Heart right ventricle (tissue), 16 donors: ENCODE measurements at regions not wholly inside any gene's neighbourhood (a gene's known extent, or its start where the extent isn't known, plus 50 kb on each side); places are given as distances from the start of the nearest gene placed in this dataset.

ENCODE experiments used
- ATAC-seq, 8 donors: fragments of 200-7000 bp; cut with Tn5 transposase; one replicate each; pipeline ENCODE4 v1.9.1; 2020; ENCODE audit warnings: mild to moderate bottlenecking in 8 of 8, moderate library complexity in 8 of 8, moderate number of reproducible peaks in 1 of 8
- DNase-seq, 2 donors: peaks; one replicate each; pipeline ENCODE4 v3.0.0-alpha.2; 2020
- H3K27ac ChIP-seq, 10 donors: fragments of 200-600 bp; sonication (generic) in 2 of 10; one replicate each; pipeline versions ENCODE4 v1.5.0 to v1.8.0; 2020 to 2022; ENCODE audit warnings: mild to moderate bottlenecking in 3 of 10
- H3K27me3 ChIP-seq, 7 donors: fragments of 200-600 bp; one replicate each; pipeline ENCODE4 v1.8.0; 2021 to 2022; ENCODE audit warnings: mild to moderate bottlenecking in 2 of 7
- H3K36me3 ChIP-seq, 9 donors: fragments of 200-600 bp; sonication (generic) in 1 of 9; one replicate each; pipeline versions ENCODE4 v1.5.0 to v1.8.0; 2020 to 2022; ENCODE audit warnings: mild to moderate bottlenecking in 2 of 9
- H3K4me1 ChIP-seq, 9 donors: fragments of 200-600 bp; sonication (generic) in 1 of 9; one replicate each; pipeline versions ENCODE4 v1.5.0 to v1.8.0; 2020 to 2022; ENCODE audit warnings: mild to moderate bottlenecking in 4 of 9
- H3K4me3 ChIP-seq, 10 donors: fragments of 200-600 bp; sonication (generic) in 2 of 10; one replicate each; pipeline versions ENCODE4 v1.5.0 to v1.8.0; 2020 to 2022; ENCODE audit warnings: mild to moderate bottlenecking in 7 of 10, moderate library complexity in 2 of 10
- H3K9me3 ChIP-seq, 11 donors: fragments of 200-600 bp in 10 of 11; sonication (generic) in 2 of 11; one replicate each; pipeline versions ENCODE4 v1.5.0 to v1.8.0; 2013 to 2022; ENCODE audit warnings: mild to moderate bottlenecking in 2 of 11, control low read depth in 1 of 11, moderate library complexity in 1 of 11
- WGBS, 2 donors: extraction: QIAGEN DNeasy Blood & Tissue Kit; methylation state at CpG; one replicate each; pipeline ENCODE4 v1.1.7; 2013; ENCODE audit warnings: inconsistent platforms in 1 of 2; 5-methylcytosine and 5-hydroxymethylcytosine counted together
- intact Hi-C, 10 donors: fragments of 100-400 bp; cut with DNase I; formaldehyde crosslinking; loops; one replicate each; pipeline versions ENCODE4 v1.11.1 to v1.14.2; 2022
- TF ChIP-seq, protein P1 (sequence below), 9 donors: fragments of 200-600 bp; sonication (generic) in 2 of 9; IDR thresholded peaks; one replicate each; pipeline versions ENCODE4 v1.5.0 to v1.8.0; 2021 to 2022; ENCODE audit warnings: antibody characterized with exemption in 9 of 9, mild to moderate bottlenecking in 5 of 9, moderate library complexity in 1 of 9
- donor health status: Arrhythmogenic right ventricular cardiomyopathy.
- donor health status: ischemic (EF 13 %, LVEDD 7.1; RV severe dilation, severe dysfunction).
- donor health status: healthy with polysubstance abuse.
- donor health status: DM: no; HTN: yes; CAD: no.
- donor health status: DM: no; HTN: no; CAD: no.
- donor health status: ischemic (EF 25% LVEDD 6.9; RV normal size, moderate dysfunction).
- donor health status: ischemic (EF 25% LVEDD 5.7; RV mildly dilated, moderate dysfunction).
- donor health status: healthy.
- donor health status: DM: yes; HTN: yes; CAD: no.
- donor health status: Ischemic cardiomyopathy.
- donor health status: ischemic (EF 35%, LVEDD 5.7; RV mildly dilated, moderate dysfunction).
- donor health status: nonischemic (EF 11% LVEDD 7.7; RV severe dilation, severe dysfunction).
- donor health status: DM: yes; HTN: yes; CAD: no.
- donor health status: PGD.
- donor health status: ischemic (EF 29% LVEDD 5.4; RV normal size, mild dysfunction).
- donor health status: nonischemic (EF 23%, LVEDD 6.1; RV moderate dilation, normal function).

DNA sequence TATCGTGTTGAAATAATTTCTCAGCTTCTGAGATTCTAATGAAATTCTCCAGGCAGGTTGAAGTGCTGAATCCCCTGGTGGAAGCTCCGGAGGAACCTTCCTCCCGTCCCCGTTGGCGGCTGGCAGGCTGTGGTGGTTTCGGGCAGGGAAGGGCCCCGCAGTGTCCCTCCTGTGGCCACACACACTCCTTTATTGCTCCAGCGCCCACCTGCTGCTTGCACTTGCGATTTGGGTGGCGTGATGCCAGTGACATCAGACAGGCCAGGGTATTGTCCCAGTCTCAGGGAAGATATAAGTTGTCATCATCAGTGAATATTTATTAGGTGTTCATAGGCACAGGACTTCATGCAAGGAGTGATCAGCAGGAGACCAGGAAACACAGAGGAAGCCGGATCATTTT, 530.4 kb downstream of the QKI start:
- Histone ChIP-seq H3K27ac (peak overlapping the region in 3 of 10 donors; percentile 30 to 65 (median 59)), H3K27me3 (no peaks in the 10 kb centered on the region), H3K4me3 (no peak overlapping the region), H3K4me1 (peaks cover 0 to 45% (median 38%) of the 10 kb centered on the region in 9 donors), H3K36me3 (no peaks in the 10 kb centered on the region), H3K9me3 (no peaks in the 10 kb centered on the region)
- DNase-seq: peak in 1 of 2 donors; percentile 28
- intact Hi-C loops: loop anchor here in 4 of 10 donors (5.0 to 10.0 kb wide), 4 partner anchors 178 to 240 kb away; no protein-coding TSS in a partner anchor
- peak in 2 of 8 donors; percentile 20 to 40 for ATAC-seq
- TF ChIP-seq, protein P1, sequence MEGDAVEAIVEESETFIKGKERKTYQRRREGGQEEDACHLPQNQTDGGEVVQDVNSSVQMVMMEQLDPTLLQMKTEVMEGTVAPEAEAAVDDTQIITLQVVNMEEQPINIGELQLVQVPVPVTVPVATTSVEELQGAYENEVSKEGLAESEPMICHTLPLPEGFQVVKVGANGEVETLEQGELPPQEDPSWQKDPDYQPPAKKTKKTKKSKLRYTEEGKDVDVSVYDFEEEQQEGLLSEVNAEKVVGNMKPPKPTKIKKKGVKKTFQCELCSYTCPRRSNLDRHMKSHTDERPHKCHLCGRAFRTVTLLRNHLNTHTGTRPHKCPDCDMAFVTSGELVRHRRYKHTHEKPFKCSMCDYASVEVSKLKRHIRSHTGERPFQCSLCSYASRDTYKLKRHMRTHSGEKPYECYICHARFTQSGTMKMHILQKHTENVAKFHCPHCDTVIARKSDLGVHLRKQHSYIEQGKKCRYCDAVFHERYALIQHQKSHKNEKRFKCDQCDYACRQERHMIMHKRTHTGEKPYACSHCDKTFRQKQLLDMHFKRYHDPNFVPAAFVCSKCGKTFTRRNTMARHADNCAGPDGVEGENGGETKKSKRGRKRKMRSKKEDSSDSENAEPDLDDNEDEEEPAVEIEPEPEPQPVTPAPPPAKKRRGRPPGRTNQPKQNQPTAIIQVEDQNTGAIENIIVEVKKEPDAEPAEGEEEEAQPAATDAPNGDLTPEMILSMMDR (IDR thresholded peaks at IDR 0.05): no peak
- 75 to 78% methylated on average over 11 of the region's 11 CpGs for WGBS, 2 donors

- intact Hi-C loops: loop anchor here in 4 of 10 donors (5.0 to 10.0 kb wide), 4 partner anchors 176 to 239 kb away; no protein-coding TSS in a partner anchor
- Histone ChIP-seq H3K9me3 (no peaks in the 10 kb centered on the region), H3K4me1 (peaks cover 0 to 45% (median 38%) of the 10 kb centered on the region in 9 donors), H3K36me3 (no peaks in the 10 kb centered on the region), H3K27ac (peak overlapping the region in 8 of 10 donors; percentile 17 to 65 (median 32)), H3K27me3 (no peaks in the 10 kb centered on the region), H3K4me3 (peak overlapping the region in 1 of 10 donors; percentile 8)
- ATAC-seq (peak; percentile 44 to 88 (median 63)), DNase-seq (peak; percentile 37 to 58)
- TF ChIP-seq, protein P1 (IDR thresholded peaks at IDR 0.05): no peak
- WGBS, 2 donors: 30 to 42% methylated on average over 16 of the region's 16 CpGs
Measured at GRCh38 chr6:163943607-163944385, 529.3 kb downstream of the QKI start.

GRCh38 chr6:163942790-163943189, 528.3 kb downstream of the QKI start:
- TF ChIP-seq, protein P1 (IDR thresholded peaks at IDR 0.05): no peak
- Histone ChIP-seq H3K4me1 (peaks cover 0 to 48% (median 45%) of the 10 kb centered on the region in 9 donors), H3K9me3 (no peaks in the 10 kb centered on the region), H3K36me3 (no peaks in the 10 kb centered on the region), H3K27ac (peak overlapping the region in 1 of 10 donors; percentile 76), H3K27me3 (no peaks in the 10 kb centered on the region), H3K4me3 (no peak overlapping the region)
- intact Hi-C loops: loop anchor here in 4 of 10 donors (5.0 to 10.0 kb wide), 4 partner anchors 175 to 238 kb away; no protein-coding TSS in a partner anchor
- ATAC-seq (no peak), DNase-seq (no peak)
- WGBS, 2 donors: 79 to 92% methylated on average over 3 of the region's 3 CpGs

- Histone ChIP-seq H3K4me1 (peaks cover 0 to 53% (median 44%) of the 10 kb centered on the region in 9 donors), H3K27me3 (no peaks in the 10 kb centered on the region), H3K27ac (peak overlapping the region; percentile 14 to 82 (median 72)), H3K36me3 (no peaks in the 10 kb centered on the region), H3K4me3 (peak overlapping the region in 5 of 10 donors; percentile 14 to 31 (median 24)), H3K9me3 (no peaks in the 10 kb centered on the region)
- ATAC-seq: peak in 3 of 8 donors; percentile 30 to 52 (median 50)
- WGBS, 2 donors: 41 to 47% methylated on average over 7 of the region's 7 CpGs
- TF ChIP-seq, protein P1 (IDR thresholded peaks at IDR 0.05): no peak
- peak in 1 of 2 donors; percentile 32 for DNase-seq
- intact Hi-C loops: loop anchor here in 4 of 10 donors (5.0 to 10.0 kb wide), 4 partner anchors 174 to 237 kb away; no protein-coding TSS in a partner anchor
Measured at GRCh38 chr6:163941624-163941976, 527.1 kb downstream of the QKI start.
